ENCODE measurements at regions not wholly inside any gene's neighbourhood (a gene's known extent, or its start where the extent isn't known, plus 50 kb on each side); places are given as distances from the start of the nearest gene placed in this dataset.

DNA sequence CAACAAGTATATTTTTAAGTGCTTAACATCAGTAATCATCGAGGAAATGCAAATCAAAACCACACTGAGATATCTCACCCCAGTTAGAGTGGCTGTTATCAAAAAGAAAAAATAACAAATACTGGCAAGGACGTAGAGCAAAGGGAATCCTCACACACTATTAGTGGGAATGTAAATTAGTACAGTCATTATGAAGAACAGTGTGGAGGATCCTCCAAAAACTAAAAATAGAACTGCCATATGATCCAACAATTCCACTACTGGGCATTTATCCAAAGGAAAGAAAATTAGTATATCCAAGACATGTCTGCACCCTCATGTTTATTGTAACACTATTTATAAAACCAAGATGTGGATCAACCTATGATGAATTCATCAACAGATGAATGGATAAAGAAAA is 149.0 kb upstream of the PWP1 start:
- DNase-seq = no peak

DNA sequence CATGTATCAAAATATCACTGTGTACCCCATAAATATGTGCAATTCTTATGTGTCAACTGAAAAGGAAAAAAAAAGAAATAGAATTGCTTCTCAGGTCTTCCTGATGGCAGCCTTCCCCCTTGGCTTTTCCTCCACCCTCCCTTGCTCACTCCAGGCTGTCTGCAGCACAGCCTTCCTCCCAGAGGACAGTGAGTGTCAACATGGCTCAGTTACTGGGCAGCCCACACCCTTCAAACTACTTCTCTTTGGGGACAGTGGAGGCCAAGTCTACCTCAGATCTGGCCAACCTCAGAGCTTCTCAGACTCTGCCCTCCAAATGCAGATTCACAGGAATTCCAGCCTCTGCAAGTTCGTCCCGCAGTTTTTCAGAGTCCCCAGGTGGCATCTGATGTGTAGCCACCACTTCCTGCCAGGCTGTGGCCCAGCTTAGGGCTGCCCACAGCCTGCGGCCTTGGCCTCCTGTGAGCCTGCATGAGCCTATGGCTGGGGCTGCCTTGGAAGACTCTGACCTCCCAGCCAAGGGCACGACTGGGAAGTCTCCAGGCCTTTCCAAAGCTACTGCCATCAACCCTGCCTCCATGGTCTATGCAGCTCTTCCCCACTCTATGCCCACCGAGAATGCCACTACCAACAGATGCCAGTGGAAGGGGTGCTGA is 148.0 kb upstream of the PWP1 start:
- no peak for DNase-seq

DNA sequence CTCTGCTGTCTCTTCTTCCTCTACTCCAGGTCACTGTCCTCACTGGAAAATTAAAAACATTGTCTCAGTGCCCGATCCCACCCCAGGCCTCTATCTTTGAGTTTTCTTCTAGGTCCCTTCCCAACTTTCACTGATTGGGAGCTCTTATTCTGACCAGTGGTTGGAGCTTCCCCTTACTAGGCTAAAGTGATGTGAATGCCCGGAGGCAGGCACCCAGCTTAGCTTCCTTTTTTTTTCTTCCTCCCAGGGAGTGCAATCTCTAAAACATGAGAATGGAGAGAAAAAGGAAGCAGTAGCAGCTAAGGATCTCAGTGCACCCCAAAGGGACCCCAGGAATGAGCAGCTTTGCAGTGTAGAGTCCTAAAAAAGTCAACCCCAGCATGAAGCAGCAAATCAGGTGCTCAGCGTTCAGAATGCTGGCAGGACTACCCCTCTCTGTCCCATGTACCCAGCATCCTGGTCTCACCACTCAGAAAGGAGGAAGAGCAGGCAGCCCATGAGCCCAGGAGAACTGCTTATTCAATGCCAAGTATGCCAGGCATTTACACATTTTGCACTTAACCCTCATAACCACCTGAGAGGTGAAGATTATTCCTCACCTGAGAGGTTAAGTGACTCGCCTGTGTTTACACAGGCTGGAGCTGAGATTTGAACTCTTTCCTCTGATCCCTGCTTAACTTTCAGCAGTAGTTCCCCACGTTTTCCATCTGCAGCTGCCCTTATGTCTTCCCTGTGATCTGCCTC is 146.2 kb upstream of the PWP1 start:
- DNase-seq = no peak

DNA sequence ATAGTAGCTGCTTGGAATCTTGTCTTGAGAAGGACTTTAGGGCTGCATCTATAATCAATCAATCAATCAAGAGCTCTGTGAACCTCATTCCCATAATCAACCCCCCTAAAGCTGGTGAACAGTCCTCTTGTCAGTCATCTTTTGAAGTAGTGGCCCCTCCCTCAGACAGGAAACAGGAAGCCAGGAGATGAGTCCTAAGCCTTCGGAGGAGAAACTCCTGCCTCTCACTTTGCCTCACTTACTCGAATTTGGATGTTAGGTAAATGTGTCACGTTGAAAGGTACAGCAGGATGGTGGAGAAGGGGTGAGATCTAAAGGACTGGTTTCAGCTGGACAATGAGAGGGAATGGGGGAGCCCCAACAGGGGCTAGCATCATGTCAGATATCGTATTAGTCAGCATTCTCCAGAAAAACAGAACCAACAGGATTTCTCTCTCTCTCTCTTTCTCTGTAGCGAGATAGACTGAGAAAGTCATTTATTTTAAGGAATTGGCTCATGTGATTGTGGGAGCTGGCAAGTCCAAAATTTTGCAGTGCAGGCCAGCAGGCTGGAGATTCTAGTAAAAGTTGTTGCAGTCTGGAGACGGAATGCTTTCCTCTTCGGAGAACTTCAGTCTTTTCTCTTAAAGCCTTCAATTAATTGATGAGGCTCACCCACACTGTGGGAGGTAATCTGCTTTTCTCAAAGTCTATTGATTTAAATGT is 144.4 kb upstream of the PWP1 start:
- DNase-seq = no peak

DNA sequence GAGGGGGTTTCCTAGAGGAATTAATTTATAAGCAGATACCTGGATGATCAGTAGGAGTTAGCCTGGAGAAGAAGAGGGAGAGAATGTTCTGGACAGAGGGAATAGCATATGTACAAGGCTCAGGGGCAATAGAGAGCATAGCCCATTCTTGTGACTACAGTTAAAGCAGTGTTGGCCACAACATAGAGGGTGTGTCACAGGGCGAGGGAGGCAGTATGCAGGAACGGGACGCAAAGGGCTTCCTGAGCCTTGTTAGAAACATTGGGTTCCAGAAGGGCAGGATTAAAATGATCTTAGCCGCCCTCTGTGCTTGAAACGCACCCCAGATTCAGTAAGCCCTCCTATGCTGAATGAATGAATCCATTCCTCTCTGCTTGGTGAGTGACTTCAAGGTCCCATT is 142.2 kb upstream of the PWP1 start:
- DNase-seq = no peak

DNA sequence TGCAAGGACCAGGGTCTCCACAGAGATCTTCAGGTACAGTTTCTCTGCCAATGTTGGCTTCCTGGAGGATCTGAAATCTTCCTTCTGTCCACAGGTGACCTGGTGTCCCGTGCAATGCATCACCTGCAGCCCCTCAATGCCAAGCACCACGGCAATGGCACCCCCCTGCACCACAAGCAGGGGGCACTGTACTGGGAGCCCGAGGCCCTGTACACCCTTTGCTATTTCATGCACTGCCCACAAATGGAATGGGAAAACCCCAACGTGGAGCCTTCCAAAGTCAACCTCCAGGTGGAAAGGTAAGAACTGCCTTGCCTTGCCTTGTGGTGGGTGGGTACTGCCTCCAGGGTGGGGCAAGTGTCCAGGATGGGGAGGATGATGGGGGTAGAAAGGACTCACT is 141.8 kb upstream of the PWP1 start:
- DNase-seq = no peak

DNA sequence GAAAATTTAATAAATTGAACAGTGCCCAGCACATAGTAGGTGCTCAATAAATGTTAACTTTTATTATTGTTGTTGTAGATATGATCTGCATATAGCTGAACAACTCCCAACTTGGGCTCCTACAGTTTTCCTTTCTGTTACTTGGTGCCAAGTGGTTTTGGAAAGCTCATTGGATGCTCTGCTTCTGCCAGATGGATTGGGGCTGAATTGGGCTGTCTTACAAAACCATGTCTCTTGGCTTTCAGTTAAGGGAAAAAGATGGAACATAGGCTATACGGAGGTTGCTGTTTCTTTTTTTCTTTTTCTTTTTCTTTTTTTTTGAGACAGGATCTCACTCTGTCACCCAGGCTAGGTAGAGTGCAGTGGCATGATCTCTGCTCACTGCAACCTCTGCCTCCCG is 140.7 kb upstream of the PWP1 start:
- DNase-seq = no peak

DNA sequence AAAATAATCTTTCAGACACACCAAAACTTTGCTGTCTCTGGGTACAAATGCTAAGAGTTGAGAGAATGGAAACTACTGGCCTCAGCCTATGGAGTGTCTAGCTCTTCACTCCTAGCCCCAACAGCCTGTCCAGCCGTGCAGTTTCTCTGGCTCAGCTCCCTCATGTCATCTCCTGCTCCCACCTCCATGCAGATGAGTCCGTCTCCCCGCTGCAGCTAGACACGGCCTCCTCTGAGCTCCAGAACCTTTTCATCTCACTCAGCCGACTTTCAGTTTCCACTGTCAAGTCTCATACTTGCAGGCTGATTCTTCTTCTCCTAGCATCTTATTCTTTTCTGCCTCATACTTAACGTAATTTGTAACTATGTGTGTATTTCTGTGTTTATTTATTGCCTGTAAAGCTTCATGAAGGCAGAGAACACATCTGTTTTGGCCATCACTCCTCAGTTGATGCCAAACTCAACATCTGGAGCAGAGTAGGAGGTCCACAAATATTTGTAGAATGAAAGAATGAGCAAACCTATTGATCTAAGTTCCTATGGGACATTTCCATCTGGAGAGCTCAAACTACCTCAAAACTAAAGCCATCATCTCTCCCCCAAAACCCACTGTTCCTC is 139.8 kb upstream of the PWP1 start:
- DNase-seq = no peak

DNA sequence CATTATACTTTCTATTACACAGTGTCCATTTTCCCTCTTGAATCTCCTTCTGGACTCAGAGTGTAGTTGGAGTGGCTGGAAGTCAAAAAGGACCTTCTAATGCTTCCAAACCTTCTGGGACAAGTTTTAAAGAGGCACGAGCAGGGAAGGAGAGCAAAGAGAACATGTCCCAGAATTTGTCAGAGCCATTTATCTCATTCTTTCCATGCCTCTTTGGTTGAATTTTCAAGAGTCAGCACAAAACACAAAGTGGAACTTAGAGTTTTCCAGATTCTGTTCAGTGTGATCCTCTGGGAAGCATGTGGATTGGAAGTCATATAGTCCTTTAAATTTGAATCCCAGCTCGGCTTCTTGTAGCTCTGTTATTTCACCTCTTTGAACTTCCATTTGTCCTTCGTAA is 138.2 kb upstream of the PWP1 start:
- DNase-seq = no peak

DNA sequence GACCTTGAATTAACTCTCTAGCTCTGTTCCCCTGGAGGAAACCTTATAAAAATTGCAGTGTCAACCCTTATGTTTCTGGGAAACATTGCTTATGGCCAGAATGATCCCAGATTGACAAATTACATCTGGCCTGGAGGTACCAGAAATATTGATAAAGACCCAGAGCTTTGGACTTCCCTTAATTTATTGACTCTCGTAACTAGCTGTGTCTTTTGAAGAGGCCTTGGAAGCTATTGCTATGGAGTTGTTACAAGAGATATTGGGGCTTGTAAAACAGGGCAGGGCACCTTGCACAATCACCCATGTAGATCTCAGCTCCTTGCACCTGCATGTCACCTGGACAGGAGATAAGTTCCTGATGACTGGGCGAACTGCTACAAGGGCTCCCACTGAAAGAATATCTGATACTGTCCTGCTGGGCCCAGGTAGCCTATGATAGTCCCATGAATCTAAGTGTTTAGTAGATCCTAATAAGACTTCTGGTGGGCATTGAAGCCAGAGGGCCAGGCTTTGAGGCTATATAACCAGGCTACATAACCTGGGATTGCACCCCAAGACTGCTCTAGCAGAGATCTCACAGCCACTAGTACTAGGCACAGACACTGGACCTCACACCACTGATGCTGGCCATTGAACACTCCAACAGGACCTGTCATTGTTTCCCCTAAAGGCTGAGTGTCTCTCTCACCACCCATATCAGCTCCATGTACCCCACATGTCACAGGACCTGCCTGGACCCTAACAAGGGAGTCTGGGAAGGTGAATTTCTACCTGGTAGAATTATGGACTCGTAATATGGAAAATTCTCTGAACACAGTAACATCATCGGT is 135.7 kb upstream of the PWP1 start:
- DNase-seq = no peak

DNA sequence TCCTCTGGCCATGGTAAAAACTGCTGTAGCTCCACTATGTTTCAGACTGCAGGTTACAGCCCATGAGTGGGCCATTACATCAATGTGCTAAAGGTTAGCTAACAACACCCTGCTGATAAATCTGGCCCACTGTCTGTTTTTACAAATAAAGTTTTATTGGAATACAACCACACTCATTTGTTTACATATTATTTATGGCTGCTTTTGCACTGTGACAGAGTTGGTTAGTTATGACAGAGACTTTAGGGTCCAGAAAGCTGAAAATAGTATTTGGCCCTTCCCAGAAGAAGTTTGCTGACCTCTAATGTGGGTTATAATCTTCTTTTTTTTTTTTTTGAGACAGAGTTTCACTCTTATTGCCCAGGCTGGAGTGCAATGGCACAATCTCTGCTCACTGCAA is 134.2 kb upstream of the PWP1 start:
- no peak for DNase-seq

DNA sequence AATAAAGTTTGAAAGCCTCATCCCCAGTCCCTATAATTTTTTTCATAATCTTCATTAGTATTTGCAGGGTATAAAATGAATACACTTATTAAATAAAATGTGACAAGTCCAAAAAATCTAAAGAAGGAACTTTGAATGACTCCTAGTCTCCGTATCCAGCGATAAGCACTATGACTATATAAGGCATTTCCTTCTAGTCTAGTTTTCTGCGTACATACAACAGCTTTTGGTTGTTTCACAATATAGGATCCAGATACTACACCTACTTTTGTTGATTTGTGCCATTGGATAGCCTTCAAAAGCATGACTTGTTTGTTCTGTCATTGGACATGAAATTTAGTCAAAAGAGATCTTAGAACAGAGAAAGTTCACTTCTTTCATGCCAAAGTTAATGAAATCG is 133.3 kb upstream of the PWP1 start:
- DNase-seq = no peak

DNA sequence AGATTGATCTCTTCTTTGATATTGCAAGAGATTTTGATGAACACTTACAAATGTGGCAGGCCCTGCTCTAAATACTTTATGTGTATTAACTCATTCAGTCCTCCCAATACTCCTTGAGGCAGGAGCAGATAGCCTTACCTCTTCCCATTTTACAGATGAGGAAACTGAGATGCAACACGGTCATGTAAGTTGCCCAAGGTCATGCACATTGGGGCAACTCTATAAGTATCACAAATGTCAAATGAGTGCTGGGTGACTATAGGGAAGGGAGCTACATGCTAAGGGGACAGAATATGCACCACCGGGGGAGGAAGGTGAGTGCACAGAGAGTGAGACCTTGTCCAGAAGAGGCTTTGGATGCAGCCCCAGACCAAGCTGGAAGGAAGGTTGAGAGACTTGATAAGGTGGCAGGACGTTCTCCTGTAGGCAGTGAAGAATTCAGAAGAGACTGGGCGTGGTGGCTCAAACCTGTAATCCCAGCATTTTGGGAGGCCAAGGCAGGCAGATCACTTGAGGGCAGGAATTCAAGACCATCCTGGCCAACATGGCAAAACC is 132.3 kb upstream of the PWP1 start:
- DNase-seq = no peak

DNA sequence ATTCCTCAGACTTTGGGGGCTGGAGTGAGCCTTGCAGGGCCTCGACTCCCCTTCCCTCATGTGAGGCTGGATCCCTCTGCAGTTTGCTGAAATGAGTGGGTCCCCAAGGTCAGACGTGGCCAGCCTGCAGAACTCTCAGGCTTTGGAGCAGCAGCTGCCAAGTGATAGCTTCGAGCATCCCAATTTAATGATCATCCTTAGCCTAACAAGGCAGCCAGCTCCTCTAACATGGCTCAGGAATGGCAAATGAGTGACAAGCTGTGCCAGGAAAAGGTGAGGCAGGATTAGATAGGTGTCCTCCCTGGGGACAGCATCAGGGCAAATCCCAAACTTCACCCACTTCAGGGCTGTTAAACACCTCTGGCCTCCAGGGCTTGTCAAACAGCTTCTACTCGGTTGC is 130.7 kb upstream of the PWP1 start:
- no peak for DNase-seq

DNA sequence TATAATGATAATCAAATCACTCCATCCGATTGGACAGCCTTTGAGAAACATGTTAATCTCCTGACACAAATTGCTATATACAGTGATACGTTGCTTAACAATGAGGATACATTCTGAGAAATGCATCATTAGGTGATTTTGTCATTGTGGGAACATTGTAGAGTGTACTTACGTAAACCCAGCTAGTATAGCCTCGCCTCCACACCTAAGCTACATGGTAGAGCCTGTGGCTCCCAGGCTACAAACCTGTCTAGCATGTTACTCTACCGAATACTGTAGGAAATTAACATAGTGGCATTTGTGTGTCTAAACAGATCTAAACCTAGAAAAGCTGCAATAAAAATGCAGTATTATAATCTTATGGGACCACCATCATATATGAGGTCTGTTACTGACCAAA is 128.6 kb upstream of the PWP1 start:
- no peak for DNase-seq

DNA sequence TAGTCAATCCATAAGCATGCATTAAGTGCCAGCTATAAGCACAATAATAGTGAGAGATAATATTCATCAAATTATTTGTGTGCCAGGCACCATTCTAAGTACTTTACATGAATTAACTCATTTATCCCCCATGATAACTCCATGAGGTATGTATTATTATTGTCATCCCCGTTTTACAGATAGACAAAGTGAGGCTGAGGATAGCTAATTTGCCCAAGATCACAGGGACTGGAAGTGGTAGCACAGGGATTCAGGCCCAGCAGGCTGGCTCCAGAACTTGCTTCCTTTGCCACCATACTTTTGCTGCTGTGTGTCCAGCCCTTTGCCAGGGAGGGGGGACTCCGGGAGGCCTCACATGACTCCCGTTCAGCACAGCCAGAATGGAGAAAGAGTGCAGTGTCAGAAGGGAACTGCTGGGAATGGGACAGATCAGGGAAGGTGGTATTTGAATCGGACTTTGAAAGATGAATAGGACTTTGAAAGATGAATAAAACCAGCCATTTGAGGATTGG is 128.0 kb upstream of the PWP1 start:
- DNase-seq = no peak

DNA sequence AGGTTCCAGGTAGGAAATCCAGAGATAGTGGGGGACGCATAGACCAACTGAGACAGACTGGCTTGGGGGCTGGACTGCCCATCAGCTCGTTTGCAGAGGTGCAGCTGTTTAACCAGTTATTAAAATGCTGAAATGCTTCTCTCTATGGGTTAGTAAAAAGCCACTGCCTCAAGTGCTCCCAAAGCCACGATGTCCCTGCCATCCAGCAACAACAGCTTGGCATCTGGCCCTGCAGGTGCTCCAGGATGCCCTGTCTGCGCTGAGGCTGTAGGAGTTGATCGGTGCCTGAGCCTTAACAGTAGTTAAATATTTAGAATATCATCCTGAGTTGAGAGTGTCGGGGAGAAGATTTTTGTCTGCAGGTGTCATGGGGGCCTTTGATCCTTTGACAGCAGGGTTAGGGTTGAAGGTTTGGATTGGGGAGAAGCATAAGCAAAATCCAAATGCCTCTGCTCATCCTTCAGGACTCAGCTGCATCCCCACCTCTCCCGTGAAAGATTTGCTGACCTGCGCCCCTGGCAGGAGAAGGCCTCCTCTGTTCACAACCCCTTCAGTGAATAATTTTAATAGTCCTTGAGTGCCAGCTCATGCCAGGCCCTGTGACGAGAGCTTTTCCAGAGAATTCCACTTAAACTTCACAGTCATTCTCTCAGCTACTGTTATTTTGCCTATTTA is 127.3 kb upstream of the PWP1 start:
- no peak for DNase-seq

DNA sequence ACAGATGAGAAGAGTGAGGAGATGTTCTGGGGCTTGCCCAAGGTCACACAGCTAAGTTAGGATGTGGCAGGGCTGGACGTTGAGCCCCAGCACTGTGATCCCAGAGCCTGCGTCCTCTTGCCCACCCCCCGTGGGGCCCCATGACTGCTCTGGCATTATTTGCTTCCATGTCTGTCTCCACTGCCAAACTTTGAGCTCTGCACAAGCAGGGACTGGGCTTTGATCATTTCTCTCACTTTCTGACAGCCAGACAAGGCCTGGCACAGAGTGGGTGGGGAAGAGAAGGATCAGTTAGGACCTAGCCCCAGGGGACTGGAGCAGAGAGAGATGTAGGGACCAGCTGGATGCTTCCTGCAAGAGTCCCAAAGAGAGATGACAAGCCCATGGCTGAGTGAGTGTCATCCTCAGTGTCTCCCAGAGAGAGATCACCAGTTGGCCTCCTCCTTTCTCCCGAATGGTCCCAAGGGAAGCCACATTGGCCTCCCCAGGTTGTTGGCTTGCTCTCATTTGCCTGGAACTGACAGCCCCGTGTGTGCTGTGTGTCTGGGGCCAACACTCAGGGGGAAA is 126.7 kb upstream of the PWP1 start:
- no peak for DNase-seq

DNA sequence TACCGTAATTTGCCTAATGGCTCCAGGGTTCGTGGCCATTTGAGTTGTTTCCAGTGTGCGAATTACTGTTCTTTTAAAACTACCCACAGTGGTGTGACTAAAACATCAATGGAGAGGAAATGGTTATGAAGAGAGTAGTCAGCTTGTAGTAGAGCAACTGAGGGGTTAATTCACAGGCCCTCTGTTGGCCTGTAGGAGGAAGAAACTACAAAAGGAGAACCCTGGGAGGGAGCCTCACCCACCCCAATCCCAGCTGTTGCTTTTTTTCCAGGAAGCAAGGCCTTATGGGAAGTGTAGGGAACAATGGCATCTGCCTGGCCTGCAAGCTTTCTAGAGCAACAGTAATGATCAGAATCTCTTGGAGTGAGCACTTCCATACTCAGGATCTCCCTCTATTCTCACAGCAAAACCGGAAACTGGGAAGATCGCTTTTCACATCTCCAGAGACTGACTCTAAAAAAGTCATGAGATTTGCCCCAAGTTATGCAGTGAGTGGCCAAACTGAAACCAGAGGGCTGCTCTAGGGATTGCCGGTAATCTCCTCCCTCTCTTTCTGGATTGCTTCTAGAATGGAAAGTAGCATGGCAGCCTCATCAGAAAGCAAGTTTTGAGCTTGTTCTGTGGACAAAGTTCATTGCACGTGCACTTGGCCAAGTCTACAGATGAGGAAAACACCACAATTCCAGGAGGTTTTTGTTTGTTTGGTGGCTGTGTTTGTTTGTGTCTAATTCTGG is 125.3 kb upstream of the PWP1 start:
- DNase-seq = no peak

DNA sequence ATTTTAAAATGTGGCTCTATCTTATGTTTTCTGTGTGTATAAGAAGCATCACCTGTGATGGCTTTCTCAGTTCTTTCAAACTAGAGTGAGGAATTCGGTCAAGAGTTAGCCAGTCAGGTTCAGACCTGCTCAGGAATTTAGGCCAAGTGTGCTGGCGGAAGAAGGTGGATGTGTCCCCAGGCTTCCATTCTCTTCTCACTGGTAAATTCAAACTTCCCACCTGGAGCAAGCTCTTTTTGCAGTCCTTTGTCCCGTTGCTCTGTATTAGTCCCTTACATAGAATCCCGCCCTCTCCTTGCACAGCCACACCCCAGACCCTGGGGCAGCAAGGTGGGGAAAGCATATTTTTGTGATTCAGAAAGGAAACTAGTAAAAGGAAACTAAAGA is 124.7 kb upstream of the PWP1 start:
- DNase-seq = no peak

DNA sequence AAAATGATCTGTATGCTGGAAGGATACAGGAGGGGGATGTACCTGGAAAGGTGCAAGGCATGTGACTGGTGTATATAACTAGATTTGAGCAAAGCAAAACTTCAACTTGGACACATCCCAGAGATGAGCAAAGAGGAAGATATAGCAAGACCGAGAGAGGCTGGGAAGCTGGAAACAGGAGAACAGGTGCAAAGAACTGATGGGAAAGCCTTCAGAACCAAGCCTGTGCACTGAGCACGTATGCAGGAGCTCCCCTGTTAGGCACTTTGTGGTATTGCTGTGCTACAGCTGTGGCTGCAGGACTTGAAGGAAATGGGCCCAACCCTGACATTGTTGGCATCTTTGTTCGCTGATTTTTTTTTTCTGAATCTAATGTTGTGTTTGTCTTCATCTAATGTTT is 120.7 kb upstream of the PWP1 start:
- DNase-seq = no peak
